ENCODE measurements at regions not wholly inside any gene's neighbourhood (a gene's known extent, or its start where the extent isn't known, plus 50 kb on each side); places are given as distances from the start of the nearest gene placed in this dataset.

DNA sequence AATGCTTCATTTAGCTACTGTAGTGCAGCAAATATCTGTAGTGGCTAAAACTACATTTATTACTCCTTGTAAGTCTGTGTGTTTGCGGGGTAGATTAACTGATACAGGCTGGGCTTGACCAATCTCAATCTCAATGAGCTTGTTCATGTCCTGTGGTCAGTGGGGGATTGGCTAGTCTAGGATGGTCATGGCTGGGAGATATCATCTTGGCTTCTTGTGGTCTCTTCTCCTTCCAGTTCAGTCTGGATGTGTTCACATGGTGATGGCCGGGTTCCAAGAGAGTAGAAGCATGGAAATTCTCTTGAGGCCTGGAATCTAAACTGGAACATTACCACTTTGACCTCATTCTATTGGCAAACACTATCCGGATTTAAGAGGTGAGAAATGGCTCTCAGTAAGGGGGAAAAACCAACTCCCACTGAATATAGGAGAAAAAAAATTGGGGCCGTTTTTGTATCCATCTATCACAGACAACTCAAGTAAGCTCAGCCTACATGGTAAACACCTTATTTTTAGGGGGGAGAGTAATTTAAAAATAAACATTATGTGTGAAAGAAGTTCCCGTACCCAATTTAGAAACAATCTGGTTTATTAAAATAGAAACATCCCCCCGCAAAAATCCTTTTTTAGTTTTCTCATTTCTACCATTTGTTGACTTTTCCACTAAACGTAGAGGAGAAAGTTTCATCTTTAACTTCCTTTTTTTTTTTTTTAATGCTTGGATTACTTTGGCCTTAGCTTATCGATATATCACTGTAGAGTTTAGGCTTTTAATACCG lies 284.9 kb upstream of the TBC1D5 start:
- no peak overlapping the region for H2BK120ac ChIP-seq (replicated peaks; ENCODE audit: low read depth, low read length)
- H4K20me1 ChIP-seq (replicated peaks in 1 of 2; ENCODE audit: control insufficient read depth in 1 of 2, insufficient read depth in 2 of 2, low read length in 2 of 2), result no peaks in the 10 kb centered on the region
- ChIA-PET CTCF (ENCODE audit: partially characterized antibody) (interaction anchor here (1.4 kb wide), 1 partner anchor 10 kb away, joined by 3 read pairs; no protein-coding TSS in a partner anchor), POLR2A (ENCODE audit: partially characterized antibody) (no interaction called here)
- no peaks in the 10 kb centered on the region for H3K9me3 ChIP-seq (ENCODE audit: insufficient read depth in 2 of 2, low read depth in 1 of 2, low read length in 1 of 2)
- no peaks in the 10 kb centered on the region; the same call in 1 of the 2 replicates for H3K79me1 ChIP-seq (ENCODE audit: low read depth, low read length)
- no peak overlapping the region for H3K4me2 ChIP-seq (ENCODE audit: insufficient read depth in 1 of 2, low read depth in 2 of 2, low read length in 2 of 2)
- no peak overlapping the region for H3K4ac ChIP-seq (replicated peaks; ENCODE audit: insufficient read length, low read depth, low read length)
- DNase-seq (ENCODE audit: low read depth in 1 of 2, low spot score in 2 of 2) (no peak), FAIRE-seq (no peak)
- H3K23ac ChIP-seq (ENCODE audit: insufficient read length), result no peak overlapping the region
- no peaks in the 10 kb centered on the region for H3K23me2 ChIP-seq (ENCODE audit: low read depth, low read length)
- H2AK5ac ChIP-seq (ENCODE audit: low read depth, low read length), result no peak overlapping the region
- H3K56ac ChIP-seq (replicated peaks; ENCODE audit: insufficient read length, low read depth, low read length), result no peak overlapping the region
- no peaks in the 10 kb centered on the region for H3K27me3 ChIP-seq (replicated peaks in 1 of 4; ENCODE audit: control insufficient read depth in 3 of 4, extremely low read depth in 1 of 4, insufficient read depth in 3 of 4, low read length in 3 of 4)
- H2AFZ ChIP-seq (ENCODE audit: low read length), result no peak overlapping the region
- WGBS, 2 experiments (ENCODE audit: extremely low coverage in 1 of 2, insufficient coverage in 1 of 2, insufficient read length in 1 of 2, insufficient replicate concordance in 2 of 2, low coverage in 1 of 2, low lambda C conversion rate in 2 of 2, missing lambda C conversion rate in 1 of 2), result 92% methylated on average over 9 of the region's 9 CpGs; no CpG with 5 or more reads in 1 of the 2 experiments
- no peak overlapping the region for H2BK5ac ChIP-seq (ENCODE audit: low read depth, low read length)
- H2BK15ac ChIP-seq (ENCODE audit: low read length), result no peak overlapping the region
- H2BK12ac ChIP-seq (ENCODE audit: low read depth, low read length), result no peak overlapping the region
- H3K79me2 ChIP-seq (ENCODE audit: control insufficient read depth in 1 of 2, insufficient read depth in 2 of 2, low read length in 2 of 2), result no peaks in the 10 kb centered on the region
- no peak overlapping the region for H3K27ac ChIP-seq (ENCODE audit: low read depth, low read length)
- no peak overlapping the region for H2BK20ac ChIP-seq (ENCODE audit: low read length)
- H4K5ac ChIP-seq (ENCODE audit: insufficient read length, low read depth, low read length), result no peak overlapping the region
- H3K4me1 ChIP-seq (replicated peaks in 1 of 4; ENCODE audit: control insufficient read depth in 3 of 4, insufficient read depth in 4 of 4, low read length in 3 of 4), result no peaks in the 10 kb centered on the region
- H3K4me3 ChIP-seq (ENCODE audit: extremely low read depth in 1 of 4, insufficient read depth in 2 of 4, low read depth in 3 of 4, low read length in 4 of 4), result no peak overlapping the region
- no peak overlapping the region for H3K18ac ChIP-seq (ENCODE audit: extremely low read depth, low read length)
- no peaks in the 10 kb centered on the region for H3K36me3 ChIP-seq (ENCODE audit: control insufficient read depth in 2 of 4, insufficient read depth in 4 of 4, low read length in 3 of 4)
- no peak overlapping the region for H3K9ac ChIP-seq (replicated peaks in 1 of 4; ENCODE audit: extremely low read depth in 1 of 4, low read depth in 3 of 4, low read length in 3 of 4)
- H4K91ac ChIP-seq (replicated peaks; ENCODE audit: insufficient read length, low read length), result no peak overlapping the region
- H3K14ac ChIP-seq (ENCODE audit: insufficient read length), result no peak overlapping the region
- no peak overlapping the region for H4K8ac ChIP-seq (ENCODE audit: extremely low read depth, insufficient read depth, low read length)
- TF ChIP-seq MAX (IDR thresholded peaks at IDR 0.05), result no peak
- no peak for TF ChIP-seq KDM5A (IDR thresholded peaks at IDR 0.05; ENCODE audit: low read length)
- no peak for TF ChIP-seq EP300 (IDR thresholded peaks at IDR 0.05; ENCODE audit: borderline replicate concordance in 1 of 2, low read depth in 2 of 2, low read length in 2 of 2)
- no peak for TF ChIP-seq SP1 (IDR thresholded peaks at IDR 0.05; ENCODE audit: low read depth, low read length)
- no peak for TF ChIP-seq BRCA1 (IDR thresholded peaks at IDR 0.05; ENCODE audit: low read depth, low read length)
- no peak for TF ChIP-seq CHD1 (IDR thresholded peaks at IDR 0.05; ENCODE audit: low read depth, low read length)
- TF ChIP-seq PHF8 (conservative IDR thresholded peaks at IDR 0.05; ENCODE audit: low read depth, low read length), result no peak
- no peak for TF ChIP-seq RAD21 (IDR thresholded peaks at IDR 0.05 in 1 of 2, conservative IDR thresholded peaks at IDR 0.05 in 1 of 2; ENCODE audit: low read depth in 2 of 2, low read length in 2 of 2)
- TF ChIP-seq ASH2L (IDR thresholded peaks at IDR 0.05; ENCODE audit: low read length), result no peak
- TF ChIP-seq POU5F1 (IDR thresholded peaks at IDR 0.05; ENCODE audit: low read depth, low read length), result no peak
- TF ChIP-seq TCF12 (IDR thresholded peaks at IDR 0.05; ENCODE audit: low read depth, low read length), result no peak
- no peak for TF ChIP-seq RFX5 (IDR thresholded peaks at IDR 0.05; ENCODE audit: borderline replicate concordance, low read depth, low read length)
- TF ChIP-seq TAF7 (optimal IDR thresholded peaks at IDR 0.05; ENCODE audit: borderline replicate concordance, low read depth, low read length), result no peak

All from H1 (cell line).